K562 (cell line): ENCODE measurements at regions not wholly inside any gene's neighbourhood (a gene's known extent, or its start where the extent isn't known, plus 50 kb on each side); places are given as distances from the start of the nearest gene placed in this dataset.

Source experiments
- ETV6 ChIP-seq, 3 experiments: fragments of 150-350 bp in 1 of 3; sonication (generic) in 1 of 3; formaldehyde crosslinking in 1 of 3; IDR thresholded peaks; 2 replicates each; pipeline versions ENCODE4 v1.6.1 to v1.8.0; 2014 to 2022; ENCODE audit warnings: borderline replicate concordance in 2 of 3, low read depth in 2 of 3, antibody characterized with exemption in 1 of 3, low read length in 1 of 3, mild to moderate bottlenecking in 1 of 3, missing genetic modification reagents in 1 of 3
- EZH2 ChIP-seq: IDR thresholded peaks from 2 replicates; pipeline ENCODE4 v1.6.1; 2012; ENCODE audit warnings: low read depth, mild to moderate bottlenecking, inconsistent platforms, low read length, borderline replicate concordance
- FOSL1 ChIP-seq: fragments of 200-800 bp; sonication (Bioruptor generic); conservative IDR thresholded peaks from 2 replicates; pipeline ENCODE4 v1.6.1; 2016; ENCODE audit warnings: missing genetic modification characterization, missing compliant biosample characterization
- MEF2A ChIP-seq: IDR thresholded peaks from 2 replicates; pipeline ENCODE4 v1.6.1; 2011; ENCODE audit warnings: low read depth, mild to moderate bottlenecking, low read length, moderate library complexity; ENCODE audit not compliant: control insufficient read depth
- NFE2L1 ChIP-seq: fragments of 450-650 bp; IDR thresholded peaks from 2 replicates; pipeline ENCODE4 v1.6.1; 2016; ENCODE audit warnings: missing genetic modification characterization, low read depth, mild to moderate bottlenecking, missing compliant biosample characterization, moderate library complexity, borderline replicate concordance
- NR2C2 ChIP-seq, 2 experiments: fragments of 200-800 bp in 1 of 2; sonication (Bioruptor generic) in 1 of 2; sonication (generic) in 1 of 2; formaldehyde crosslinking in 1 of 2; IDR thresholded peaks; 2 replicates each; pipeline versions ENCODE4 v1.6.1 to v1.8.0; 2016 to 2022; ENCODE audit warnings: mild to moderate bottlenecking in 1 of 2, missing compliant biosample characterization in 1 of 2, missing genetic modification characterization in 1 of 2, missing genetic modification reagents in 1 of 2
- RFX7 ChIP-seq: fragments of 250-450 bp; sonication (Bioruptor Pico); IDR thresholded peaks from 2 replicates; pipeline ENCODE4 v1.5.1; 2021; ENCODE audit warnings: mild to moderate bottlenecking
- SMARCA4 ChIP-seq: fragments of 450-650 bp; IDR thresholded peaks from 2 replicates; pipeline ENCODE4 v1.6.1; 2016
- SMC3 ChIP-seq: conservative IDR thresholded peaks from 2 replicates; pipeline ENCODE4 v1.6.1; 2011; ENCODE audit warnings: low read depth, low read length, improper control_type of control experiment; ENCODE audit not compliant: insufficient read depth
- U2AF2 ChIP-seq: fragments of 200-400 bp; formaldehyde crosslinking; optimal IDR thresholded peaks from 2 replicates; pipeline ENCODE3; 2017; ENCODE audit warnings: low read depth, mild to moderate bottlenecking, low read length
- TF ChIP-seq, protein P1 (sequence below), 3 experiments: IDR thresholded peaks in 2 of 3; conservative IDR thresholded peaks in 1 of 3; 2 replicates each; pipeline ENCODE4 v1.5.1; 2011 to 2012; ENCODE audit warnings: low read length in 3 of 3, mild to moderate bottlenecking in 3 of 3, control low read depth in 2 of 3, improper control_type of control experiment in 1 of 3, inconsistent platforms in 1 of 3, low read depth in 1 of 3, mixed read lengths in 1 of 3, moderate library complexity in 1 of 3; ENCODE audit not compliant: insufficient read depth in 2 of 3
- TF ChIP-seq, protein P2 (sequence below), 2 experiments: fragments of 150-350 bp in 1 of 2; IDR thresholded peaks; 2 replicates each; pipeline ENCODE4 v1.6.1; 2012 to 2016; ENCODE audit warnings: low read depth in 2 of 2, low read length in 2 of 2, mild to moderate bottlenecking in 1 of 2, moderate library complexity in 1 of 2

DNA sequence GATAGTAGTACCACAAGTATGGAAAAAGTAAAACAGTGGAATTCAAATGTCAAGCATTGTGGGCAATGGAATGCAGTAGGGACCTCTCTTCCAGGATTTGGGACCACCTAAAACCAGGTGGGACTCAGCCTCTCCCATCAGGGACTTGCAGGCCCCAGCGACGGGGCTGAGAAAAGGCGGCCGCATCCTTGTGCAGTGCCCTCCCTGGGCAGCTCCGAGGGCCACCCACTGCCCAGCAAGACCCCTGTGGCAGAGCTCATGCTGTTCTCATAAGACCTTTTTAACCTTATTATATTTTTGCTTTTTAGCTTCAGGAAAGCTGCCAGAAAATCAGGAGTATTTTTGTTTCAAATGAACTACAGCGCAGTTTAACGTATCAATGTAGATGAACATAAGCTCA lies 142.6 kb upstream of the RPS6KA2 start:
- TF ChIP-seq SMC3 = no peak
- no peak for TF ChIP-seq EZH2
- TF ChIP-seq, protein P1, sequence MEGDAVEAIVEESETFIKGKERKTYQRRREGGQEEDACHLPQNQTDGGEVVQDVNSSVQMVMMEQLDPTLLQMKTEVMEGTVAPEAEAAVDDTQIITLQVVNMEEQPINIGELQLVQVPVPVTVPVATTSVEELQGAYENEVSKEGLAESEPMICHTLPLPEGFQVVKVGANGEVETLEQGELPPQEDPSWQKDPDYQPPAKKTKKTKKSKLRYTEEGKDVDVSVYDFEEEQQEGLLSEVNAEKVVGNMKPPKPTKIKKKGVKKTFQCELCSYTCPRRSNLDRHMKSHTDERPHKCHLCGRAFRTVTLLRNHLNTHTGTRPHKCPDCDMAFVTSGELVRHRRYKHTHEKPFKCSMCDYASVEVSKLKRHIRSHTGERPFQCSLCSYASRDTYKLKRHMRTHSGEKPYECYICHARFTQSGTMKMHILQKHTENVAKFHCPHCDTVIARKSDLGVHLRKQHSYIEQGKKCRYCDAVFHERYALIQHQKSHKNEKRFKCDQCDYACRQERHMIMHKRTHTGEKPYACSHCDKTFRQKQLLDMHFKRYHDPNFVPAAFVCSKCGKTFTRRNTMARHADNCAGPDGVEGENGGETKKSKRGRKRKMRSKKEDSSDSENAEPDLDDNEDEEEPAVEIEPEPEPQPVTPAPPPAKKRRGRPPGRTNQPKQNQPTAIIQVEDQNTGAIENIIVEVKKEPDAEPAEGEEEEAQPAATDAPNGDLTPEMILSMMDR (IDR thresholded peaks at IDR 0.05 in 2 of 3, conservative IDR thresholded peaks at IDR 0.05 in 1 of 3; ENCODE audit: insufficient read depth in 2 of 3, low read depth in 1 of 3, low read length in 3 of 3) = no peak
- no peak for TF ChIP-seq FOSL1 (tag)
- TF ChIP-seq NR2C2 (CRISPR knock-in tag; IDR thresholded peaks at IDR 0.05) = no peak
- no peak for TF ChIP-seq NR2C2 (tag; IDR thresholded peaks at IDR 0.05)
- TF ChIP-seq U2AF2 = no peak
- TF ChIP-seq RFX7 = no peak
- TF ChIP-seq SMARCA4 = no peak
- TF ChIP-seq, protein P2, sequence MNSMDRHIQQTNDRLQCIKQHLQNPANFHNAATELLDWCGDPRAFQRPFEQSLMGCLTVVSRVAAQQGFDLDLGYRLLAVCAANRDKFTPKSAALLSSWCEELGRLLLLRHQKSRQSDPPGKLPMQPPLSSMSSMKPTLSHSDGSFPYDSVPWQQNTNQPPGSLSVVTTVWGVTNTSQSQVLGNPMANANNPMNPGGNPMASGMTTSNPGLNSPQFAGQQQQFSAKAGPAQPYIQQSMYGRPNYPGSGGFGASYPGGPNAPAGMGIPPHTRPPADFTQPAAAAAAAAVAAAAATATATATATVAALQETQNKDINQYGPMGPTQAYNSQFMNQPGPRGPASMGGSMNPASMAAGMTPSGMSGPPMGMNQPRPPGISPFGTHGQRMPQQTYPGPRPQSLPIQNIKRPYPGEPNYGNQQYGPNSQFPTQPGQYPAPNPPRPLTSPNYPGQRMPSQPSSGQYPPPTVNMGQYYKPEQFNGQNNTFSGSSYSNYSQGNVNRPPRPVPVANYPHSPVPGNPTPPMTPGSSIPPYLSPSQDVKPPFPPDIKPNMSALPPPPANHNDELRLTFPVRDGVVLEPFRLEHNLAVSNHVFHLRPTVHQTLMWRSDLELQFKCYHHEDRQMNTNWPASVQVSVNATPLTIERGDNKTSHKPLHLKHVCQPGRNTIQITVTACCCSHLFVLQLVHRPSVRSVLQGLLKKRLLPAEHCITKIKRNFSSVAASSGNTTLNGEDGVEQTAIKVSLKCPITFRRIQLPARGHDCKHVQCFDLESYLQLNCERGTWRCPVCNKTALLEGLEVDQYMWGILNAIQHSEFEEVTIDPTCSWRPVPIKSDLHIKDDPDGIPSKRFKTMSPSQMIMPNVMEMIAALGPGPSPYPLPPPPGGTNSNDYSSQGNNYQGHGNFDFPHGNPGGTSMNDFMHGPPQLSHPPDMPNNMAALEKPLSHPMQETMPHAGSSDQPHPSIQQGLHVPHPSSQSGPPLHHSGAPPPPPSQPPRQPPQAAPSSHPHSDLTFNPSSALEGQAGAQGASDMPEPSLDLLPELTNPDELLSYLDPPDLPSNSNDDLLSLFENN (IDR thresholded peaks at IDR 0.05; ENCODE audit: low read depth in 2 of 2, low read length in 2 of 2) = no peak
- no peak for TF ChIP-seq NFE2L1
- TF ChIP-seq MEF2A = no peak
- TF ChIP-seq ETV6 (IDR thresholded peaks at IDR 0.05; ENCODE audit: borderline replicate concordance in 1 of 2, low read depth in 2 of 2, low read length in 1 of 2) = no peak
- no peak for TF ChIP-seq ETV6 (CRISPR knock-in tag; IDR thresholded peaks at IDR 0.05; ENCODE audit: borderline replicate concordance)
